Peyer's patch (tissue), 4 donors: ENCODE measurements at regions not wholly inside any gene's neighbourhood (a gene's known extent, or its start where the extent isn't known, plus 50 kb on each side); places are given as distances from the start of the nearest gene placed in this dataset.

Source experiments
- CTCF ChIP-seq, 6 experiments: fragments of 450-650 bp in 4 of 6; fragments of 200-600 bp in 2 of 6; sonication (generic) in 1 of 6; IDR thresholded peaks; one replicate each; pipeline ENCODE4 v1.5.1; 2017 to 2019; ENCODE audit warnings: antibody characterized with exemption in 6 of 6, mild to moderate bottlenecking in 3 of 6, moderate library complexity in 1 of 6
- POLR2A ChIP-seq, 2 donors: fragments of 450-650 bp; IDR thresholded peaks; one replicate each; pipeline ENCODE4 v1.5.1; 2017; ENCODE audit warnings: antibody characterized with exemption in 2 of 2, mild to moderate bottlenecking in 2 of 2, moderate library complexity in 2 of 2

- TF ChIP-seq CTCF (IDR thresholded peaks at IDR 0.05) (no peak), POLR2A (IDR thresholded peaks at IDR 0.05) (no peak)
Observed at GRCh38 chr13:68378294-68378693, 1148.2 kb upstream of the PCDH9 start.
